ENCODE measurements at regions not wholly inside any gene's neighbourhood (a gene's known extent, or its start where the extent isn't known, plus 50 kb on each side); places are given as distances from the start of the nearest gene placed in this dataset.
A peak's percentile ranks its signal among the peaks of the same experiment; 100 is the strongest.

DNA sequence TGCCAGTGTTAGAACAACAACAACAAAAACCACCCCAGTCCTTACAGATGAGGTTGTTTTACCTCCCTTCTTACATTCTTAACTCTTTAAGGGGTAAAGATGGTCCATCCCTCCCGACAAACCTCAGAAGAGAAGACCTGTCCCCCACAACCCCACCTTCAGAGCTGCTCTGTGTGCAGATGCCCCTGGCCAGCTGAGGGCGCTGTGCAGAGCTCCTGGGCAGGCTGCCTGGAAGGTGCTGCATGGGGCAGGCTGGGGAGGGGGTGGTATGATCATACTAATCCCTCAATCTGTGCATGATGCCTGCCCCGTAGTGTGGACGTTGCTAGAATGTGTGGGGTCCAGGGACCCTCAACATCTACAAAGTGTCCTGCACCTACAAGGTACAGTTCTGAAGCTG lies 387.1 kb downstream of the INHBA start:
- TF ChIP-seq, protein P1, sequence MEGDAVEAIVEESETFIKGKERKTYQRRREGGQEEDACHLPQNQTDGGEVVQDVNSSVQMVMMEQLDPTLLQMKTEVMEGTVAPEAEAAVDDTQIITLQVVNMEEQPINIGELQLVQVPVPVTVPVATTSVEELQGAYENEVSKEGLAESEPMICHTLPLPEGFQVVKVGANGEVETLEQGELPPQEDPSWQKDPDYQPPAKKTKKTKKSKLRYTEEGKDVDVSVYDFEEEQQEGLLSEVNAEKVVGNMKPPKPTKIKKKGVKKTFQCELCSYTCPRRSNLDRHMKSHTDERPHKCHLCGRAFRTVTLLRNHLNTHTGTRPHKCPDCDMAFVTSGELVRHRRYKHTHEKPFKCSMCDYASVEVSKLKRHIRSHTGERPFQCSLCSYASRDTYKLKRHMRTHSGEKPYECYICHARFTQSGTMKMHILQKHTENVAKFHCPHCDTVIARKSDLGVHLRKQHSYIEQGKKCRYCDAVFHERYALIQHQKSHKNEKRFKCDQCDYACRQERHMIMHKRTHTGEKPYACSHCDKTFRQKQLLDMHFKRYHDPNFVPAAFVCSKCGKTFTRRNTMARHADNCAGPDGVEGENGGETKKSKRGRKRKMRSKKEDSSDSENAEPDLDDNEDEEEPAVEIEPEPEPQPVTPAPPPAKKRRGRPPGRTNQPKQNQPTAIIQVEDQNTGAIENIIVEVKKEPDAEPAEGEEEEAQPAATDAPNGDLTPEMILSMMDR (IDR thresholded peaks at IDR 0.05) = peak; percentile 51
- TF ChIP-seq EP300 (IDR thresholded peaks at IDR 0.05; ENCODE audit: borderline replicate concordance in 1 of 2, low read depth in 1 of 2, low read length in 1 of 2) (no peak), RXRA (IDR thresholded peaks at IDR 0.05; ENCODE audit: borderline replicate concordance, low read depth) (no peak)

Data from SK-N-SH (cell line).